Suprapubic skin (tissue), 3 donors: ENCODE measurements at regions not wholly inside any gene's neighbourhood (a gene's known extent, or its start where the extent isn't known, plus 50 kb on each side); places are given as distances from the start of the nearest gene placed in this dataset.

Experiments
- POLR2AphosphoS5 ChIP-seq, 3 donors: sonication (generic); formaldehyde crosslinking; IDR thresholded peaks; one replicate each; pipeline ENCODE4 v1.6.1; 2017; ENCODE audit warnings: antibody characterized with exemption in 3 of 3
- TF ChIP-seq, protein P1 (sequence below), 2 donors: fragments of 200-600 bp in 1 of 2; fragments of 450-650 bp in 1 of 2; sonication (generic) in 1 of 2; IDR thresholded peaks; one replicate each; pipeline ENCODE4 v1.5.1; 2016 to 2019; ENCODE audit warnings: antibody characterized with exemption in 2 of 2, mild to moderate bottlenecking in 1 of 2, moderate library complexity in 1 of 2

DNA sequence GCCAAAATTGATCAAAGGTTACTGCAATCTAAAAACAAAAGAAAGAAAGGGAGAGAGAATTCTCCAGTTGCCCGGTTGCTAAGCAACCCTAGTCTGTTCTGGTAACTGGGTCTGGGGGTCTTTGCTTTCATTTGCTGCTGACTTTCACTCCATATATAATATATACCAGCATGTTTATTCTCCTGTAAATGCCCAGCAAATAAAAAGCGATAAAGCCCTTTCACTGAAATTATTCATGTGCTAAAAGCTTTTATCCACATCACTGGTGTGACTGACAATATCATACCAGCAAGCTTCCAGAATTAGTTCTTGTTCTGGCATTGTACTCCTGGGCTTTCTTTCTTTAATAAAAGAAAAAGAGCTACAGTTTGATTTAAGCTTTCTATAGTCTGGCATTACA lies 75.5 kb upstream of the ST8SIA3 start:
- TF ChIP-seq, protein P1, sequence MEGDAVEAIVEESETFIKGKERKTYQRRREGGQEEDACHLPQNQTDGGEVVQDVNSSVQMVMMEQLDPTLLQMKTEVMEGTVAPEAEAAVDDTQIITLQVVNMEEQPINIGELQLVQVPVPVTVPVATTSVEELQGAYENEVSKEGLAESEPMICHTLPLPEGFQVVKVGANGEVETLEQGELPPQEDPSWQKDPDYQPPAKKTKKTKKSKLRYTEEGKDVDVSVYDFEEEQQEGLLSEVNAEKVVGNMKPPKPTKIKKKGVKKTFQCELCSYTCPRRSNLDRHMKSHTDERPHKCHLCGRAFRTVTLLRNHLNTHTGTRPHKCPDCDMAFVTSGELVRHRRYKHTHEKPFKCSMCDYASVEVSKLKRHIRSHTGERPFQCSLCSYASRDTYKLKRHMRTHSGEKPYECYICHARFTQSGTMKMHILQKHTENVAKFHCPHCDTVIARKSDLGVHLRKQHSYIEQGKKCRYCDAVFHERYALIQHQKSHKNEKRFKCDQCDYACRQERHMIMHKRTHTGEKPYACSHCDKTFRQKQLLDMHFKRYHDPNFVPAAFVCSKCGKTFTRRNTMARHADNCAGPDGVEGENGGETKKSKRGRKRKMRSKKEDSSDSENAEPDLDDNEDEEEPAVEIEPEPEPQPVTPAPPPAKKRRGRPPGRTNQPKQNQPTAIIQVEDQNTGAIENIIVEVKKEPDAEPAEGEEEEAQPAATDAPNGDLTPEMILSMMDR (IDR thresholded peaks at IDR 0.05), result no peak
- no peak for TF ChIP-seq POLR2AphosphoS5 (IDR thresholded peaks at IDR 0.05)
